DMS114 treated with DMSO at 0.1 percent for 48 hours (cell line): ENCODE measurements at regions not wholly inside any gene's neighbourhood (a gene's known extent, or its start where the extent isn't known, plus 50 kb on each side); places are given as distances from the start of the nearest gene placed in this dataset.

ENCODE experiments used
- DNase-seq: peaks from one replicate; lab custom pipeline; 2025; ENCODE audit not compliant: unreplicated experiment; lab: John Stamatoyannopoulos, UW

GRCh38 chr10:7027913-7028808 is 382.7 kb downstream of the SFMBT2 start:
- DNase-seq: no peak

GRCh38 chr10:7027237-7027912 is 383.5 kb downstream of the SFMBT2 start:
- DNase-seq: no peak

DNA sequence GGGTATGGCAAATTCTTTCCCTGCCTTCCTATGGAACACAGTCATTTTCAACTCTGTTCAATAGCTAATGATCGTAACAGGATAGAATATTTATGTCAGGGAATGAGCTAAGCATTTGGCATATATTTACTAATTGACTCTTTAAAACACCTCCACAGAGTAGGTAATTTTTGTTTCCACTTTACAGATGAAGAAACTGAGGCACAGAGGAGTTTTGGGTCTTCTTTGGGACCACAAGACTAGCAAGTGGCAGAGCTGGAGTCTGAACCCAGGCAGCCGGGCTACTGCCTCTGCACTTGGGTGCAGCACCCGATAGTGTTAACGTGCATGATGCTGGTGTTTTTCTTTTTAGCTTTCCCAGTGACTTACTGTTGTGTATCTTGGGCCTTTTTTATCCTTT is 384.0 kb downstream of the SFMBT2 start:
- no peak for DNase-seq

DNA sequence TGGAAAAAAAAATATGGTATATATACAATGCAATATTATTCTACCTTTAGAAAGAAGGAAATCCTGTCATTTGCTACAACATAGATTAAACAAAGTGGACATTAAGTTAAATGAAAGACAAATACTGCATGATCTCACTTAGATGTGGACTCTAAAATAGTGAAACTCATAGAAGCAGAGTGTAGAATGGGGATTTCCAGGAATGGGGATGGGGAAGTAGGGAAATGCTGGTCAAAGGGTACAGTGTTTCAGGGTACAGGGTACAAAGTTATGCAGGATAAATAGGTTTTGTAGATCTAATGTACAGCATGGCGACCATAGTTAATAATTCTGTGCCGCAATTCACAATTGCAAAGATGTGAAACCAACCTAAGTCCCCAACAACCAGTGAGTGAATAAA is 385.5 kb downstream of the SFMBT2 start:
- no peak for DNase-seq

DNA sequence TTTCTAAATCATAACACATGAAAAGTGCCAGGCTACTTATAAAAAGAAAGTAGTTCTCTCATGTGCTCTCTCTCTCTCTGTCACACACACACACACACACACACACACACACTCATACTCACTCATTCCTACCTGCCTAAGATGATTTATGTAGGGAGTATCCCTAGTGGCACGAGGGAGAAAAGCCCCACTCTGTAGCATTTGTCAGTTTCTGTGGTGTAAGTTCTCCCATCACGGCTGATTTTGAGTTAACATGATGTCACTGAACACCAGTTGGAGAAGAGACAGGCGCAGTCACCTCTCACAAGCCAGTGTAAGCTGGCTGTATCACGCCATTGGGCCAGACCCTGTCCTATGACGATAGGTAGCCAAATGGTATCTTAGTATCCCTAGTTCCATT is 395.4 kb downstream of the SFMBT2 start:
- no peak for DNase-seq

DNA sequence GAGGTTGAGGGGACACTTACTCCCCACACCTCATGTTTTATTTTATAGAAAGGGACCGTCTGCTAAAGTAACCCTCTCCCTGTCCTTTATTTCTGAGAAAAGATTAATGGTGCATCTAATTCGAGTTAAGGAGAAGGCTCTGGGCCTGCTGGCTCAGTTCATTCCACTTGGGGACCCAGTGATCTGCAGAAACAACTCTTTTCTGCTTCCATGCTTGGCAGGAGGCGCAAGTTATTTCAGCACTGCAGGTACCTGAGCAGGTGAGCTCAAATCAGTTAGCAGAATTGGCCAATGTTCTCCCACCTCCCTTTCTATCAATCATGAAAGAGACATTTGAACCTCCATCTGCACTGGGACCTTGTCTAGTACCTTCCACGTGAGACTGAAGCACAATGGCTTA is 396.1 kb downstream of the SFMBT2 start:
- DNase-seq: no peak

DNA sequence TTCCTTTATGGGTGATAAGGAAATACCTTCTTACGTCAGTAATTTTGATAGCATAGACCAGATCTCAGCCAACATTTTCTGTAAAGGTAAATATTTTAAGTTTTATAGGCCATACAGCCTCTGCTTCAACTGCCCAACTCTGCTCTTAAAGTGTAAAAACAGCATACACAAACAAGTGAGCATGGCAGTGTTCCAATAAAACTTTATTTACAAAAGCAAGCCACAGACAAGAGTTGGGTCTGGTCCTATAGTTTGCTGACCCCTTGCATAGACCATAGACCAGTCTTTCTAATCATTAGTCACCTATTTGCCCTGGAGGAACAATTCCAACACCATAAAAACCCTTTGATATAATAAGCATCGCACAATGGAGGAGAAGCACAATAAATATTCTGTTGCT is 398.8 kb downstream of the SFMBT2 start:
- no peak for DNase-seq

- no peak for DNase-seq
Measured at GRCh38 chr10:7008645-7009044, 402.2 kb downstream of the SFMBT2 start.

GRCh38 chr10:7007600-7008190 is 403.1 kb downstream of the SFMBT2 start:
- no peak for DNase-seq

DNA sequence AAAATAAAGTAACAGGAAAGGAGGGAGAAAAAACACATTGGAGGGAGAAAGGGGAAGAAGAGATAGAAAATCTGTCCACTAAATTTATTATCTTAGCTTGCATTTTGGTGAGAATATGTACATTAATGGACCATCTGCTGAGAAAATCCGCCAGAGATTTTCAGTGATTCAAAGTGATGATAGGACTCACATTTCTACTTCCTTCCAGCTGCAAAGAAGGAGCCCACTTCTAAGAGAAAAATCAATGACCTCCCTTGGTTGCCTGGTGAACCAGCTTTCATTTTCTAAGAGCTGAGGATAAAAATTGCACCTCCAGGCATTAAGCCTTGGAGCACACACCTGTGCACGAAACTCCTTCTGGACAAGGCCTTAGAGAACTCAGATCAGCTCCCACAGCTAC is 404.3 kb downstream of the SFMBT2 start:
- DNase-seq: no peak

- DNase-seq: no peak
Measured at GRCh38 chr10:7003831-7004395, 406.9 kb downstream of the SFMBT2 start.

- DNase-seq: no peak
Measured at GRCh38 chr10:7000061-7000460, 410.8 kb downstream of the SFMBT2 start.

- DNase-seq: no peak
Measured at GRCh38 chr10:6999232-6999925, 411.5 kb downstream of the SFMBT2 start.

DNA sequence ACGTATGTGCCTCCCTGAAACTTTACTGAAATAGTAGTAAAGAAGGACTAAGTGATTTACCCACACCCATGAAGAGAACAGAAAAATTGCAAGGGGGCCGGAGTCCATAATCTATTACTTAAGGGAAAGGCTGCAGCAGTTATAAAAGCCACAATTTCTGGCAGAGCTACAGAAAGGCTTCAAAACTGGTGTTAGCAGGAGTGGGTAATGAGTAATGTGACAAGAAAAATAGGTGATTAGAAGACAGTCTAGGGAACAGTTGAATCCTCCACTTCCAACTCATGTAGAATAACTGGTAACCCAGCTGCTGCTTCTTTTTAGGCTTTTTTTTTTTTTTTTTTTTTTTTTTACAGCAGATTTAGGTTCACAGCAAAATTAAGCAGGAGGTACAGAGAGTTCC is 413.3 kb downstream of the SFMBT2 start:
- DNase-seq: no peak

GRCh38 chr10:6996431-6996830 is 414.4 kb downstream of the SFMBT2 start:
- no peak for DNase-seq

DNA sequence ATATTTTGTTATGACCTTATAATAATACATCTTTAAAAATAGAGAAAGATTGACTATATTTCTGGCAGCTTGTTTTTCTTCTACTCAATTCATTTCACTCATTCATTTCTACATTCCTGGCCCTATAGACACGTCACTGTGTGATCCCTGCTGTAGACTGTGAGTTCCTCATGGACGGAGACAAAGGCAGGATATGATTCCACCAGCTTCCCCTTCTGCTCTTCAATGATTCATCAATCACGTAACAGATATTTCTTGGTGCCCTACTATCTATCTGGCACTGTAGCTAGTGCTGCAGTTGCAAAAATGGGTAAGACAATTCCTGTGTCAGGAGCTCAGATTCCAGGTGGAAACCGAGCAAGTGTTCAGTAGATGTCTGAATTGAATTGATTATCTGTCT is 415.0 kb downstream of the SFMBT2 start:
- no peak for DNase-seq

DNA sequence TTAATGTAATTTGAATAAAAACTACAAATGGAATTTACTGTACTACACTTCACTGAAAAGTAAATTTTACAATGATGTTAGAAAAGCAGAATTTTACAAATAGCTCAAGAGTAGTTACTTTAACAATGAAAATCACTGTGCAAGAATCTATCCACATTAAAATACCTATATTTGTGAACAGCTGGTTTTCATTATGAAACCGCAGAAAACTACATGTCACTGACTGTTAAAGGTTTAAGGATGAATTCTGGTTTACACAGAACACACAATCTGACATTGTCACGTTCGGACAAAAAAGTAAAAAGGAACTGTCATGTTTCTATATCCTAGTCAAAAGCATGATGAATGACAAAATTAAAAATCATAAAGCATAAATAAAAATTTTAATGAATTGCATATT is 415.3 kb upstream of the PRKCQ start:
- no peak for DNase-seq

GRCh38 chr10:6990891-6991290 is 410.8 kb upstream of the PRKCQ start:
- no peak for DNase-seq

GRCh38 chr10:6988654-6989053 is 408.6 kb upstream of the PRKCQ start:
- DNase-seq: no peak

DNA sequence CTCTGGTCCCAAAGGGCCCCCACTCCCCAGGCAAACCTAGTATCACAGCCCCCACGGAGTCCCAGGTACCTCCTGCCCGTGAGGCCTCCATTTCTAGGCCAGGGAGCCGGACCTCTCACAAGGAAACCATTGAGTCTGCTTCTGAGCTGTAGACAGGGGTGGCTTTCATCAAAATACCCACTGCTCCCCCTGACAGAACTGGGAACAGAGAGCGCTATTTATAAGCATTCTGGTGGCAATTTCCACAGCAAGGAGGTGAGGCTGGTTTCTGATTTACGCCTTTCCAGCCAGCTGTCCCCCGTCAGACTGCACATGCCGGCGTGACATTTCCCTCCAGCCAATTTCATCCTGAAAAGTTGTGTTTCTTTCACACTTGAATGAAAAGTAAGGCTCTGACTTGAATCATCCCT is 407.5 kb upstream of the PRKCQ start:
- DNase-seq: no peak

- DNase-seq: no peak
Measured at GRCh38 chr10:6986927-6987326, 406.9 kb upstream of the PRKCQ start.
